ENCODE measurements at regions not wholly inside any gene's neighbourhood (a gene's known extent, or its start where the extent isn't known, plus 50 kb on each side); places are given as distances from the start of the nearest gene placed in this dataset.

GRCh38 chr5:38039826-38040225, 200.0 kb upstream of the GDNF start:
- TF ChIP-seq POLR2AphosphoS5 (IDR thresholded peaks at IDR 0.05) (no peak), CTCF (IDR thresholded peaks at IDR 0.05) (no peak), POLR2A (IDR thresholded peaks at IDR 0.05) (no peak)
- Histone ChIP-seq H3K4me1 (no peaks in the 10 kb centered on the region), H3K4me3 (no peak overlapping the region), H3K9me3 (no peaks in the 10 kb centered on the region), H3K27me3 (no peaks in the 10 kb centered on the region), H3K36me3 (no peaks in the 10 kb centered on the region), H3K27ac (no peak overlapping the region)
- no peak for DNase-seq (ENCODE audit: low spot score in 2 of 2)
- intact Hi-C loops (cut with DNase I; ENCODE audit: low total_unique reads): no loop called here

- no peak for TF ChIP-seq POLR2A (IDR thresholded peaks at IDR 0.05)
- TF ChIP-seq POLR2AphosphoS5 (IDR thresholded peaks at IDR 0.05): no peak
- no peak for TF ChIP-seq CTCF (IDR thresholded peaks at IDR 0.05)
- H3K4me1 ChIP-seq: no peaks in the 10 kb centered on the region
- no peaks in the 10 kb centered on the region for H3K36me3 ChIP-seq
- intact Hi-C loops (cut with DNase I; ENCODE audit: low total_unique reads): no loop called here
- H3K27me3 ChIP-seq: no peaks in the 10 kb centered on the region
- DNase-seq (ENCODE audit: low spot score in 2 of 2): no peak
- no peaks in the 10 kb centered on the region for H3K9me3 ChIP-seq
- H3K4me3 ChIP-seq: no peak overlapping the region
- no peak overlapping the region for H3K27ac ChIP-seq
Measured at GRCh38 chr5:38039091-38039490, 199.2 kb upstream of the GDNF start.

GRCh38 chr5:38036765-38037164, 196.9 kb upstream of the GDNF start:
- Histone ChIP-seq H3K27me3 (no peaks in the 10 kb centered on the region), H3K36me3 (no peaks in the 10 kb centered on the region), H3K27ac (no peak overlapping the region), H3K4me1 (no peaks in the 10 kb centered on the region), H3K9me3 (no peaks in the 10 kb centered on the region), H3K4me3 (no peak overlapping the region)
- TF ChIP-seq POLR2A (IDR thresholded peaks at IDR 0.05): no peak
- TF ChIP-seq POLR2AphosphoS5 (IDR thresholded peaks at IDR 0.05): no peak
- TF ChIP-seq CTCF (IDR thresholded peaks at IDR 0.05): no peak
- DNase-seq (ENCODE audit: low spot score in 2 of 2): no peak
- intact Hi-C loops (cut with DNase I; ENCODE audit: low total_unique reads): no loop called here

- no peak overlapping the region for H3K4me3 ChIP-seq
- H3K4me1 ChIP-seq: no peaks in the 10 kb centered on the region
- no peak for DNase-seq (ENCODE audit: low spot score in 2 of 2)
- no peak overlapping the region for H3K27ac ChIP-seq
- intact Hi-C loops (cut with DNase I; ENCODE audit: low total_unique reads): no loop called here
- H3K27me3 ChIP-seq: no peaks in the 10 kb centered on the region
- no peaks in the 10 kb centered on the region for H3K9me3 ChIP-seq
- H3K36me3 ChIP-seq: no peaks in the 10 kb centered on the region
- no peak for TF ChIP-seq POLR2AphosphoS5 (IDR thresholded peaks at IDR 0.05)
- no peak for TF ChIP-seq CTCF (IDR thresholded peaks at IDR 0.05)
- TF ChIP-seq POLR2A (IDR thresholded peaks at IDR 0.05): no peak
Measured at GRCh38 chr5:38032149-38032548, 192.3 kb upstream of the GDNF start.

- TF ChIP-seq POLR2A (IDR thresholded peaks at IDR 0.05): no peak
- H3K9me3 ChIP-seq: no peaks in the 10 kb centered on the region
- no peaks in the 10 kb centered on the region for H3K27me3 ChIP-seq
- H3K4me1 ChIP-seq: no peaks in the 10 kb centered on the region
- no peaks in the 10 kb centered on the region for H3K36me3 ChIP-seq
- no peak overlapping the region for H3K27ac ChIP-seq
- no peak for DNase-seq (ENCODE audit: low spot score in 2 of 2)
- H3K4me3 ChIP-seq: no peak overlapping the region
- intact Hi-C loops (cut with DNase I; ENCODE audit: low total_unique reads): no loop called here
Measured at GRCh38 chr5:38031304-38031703, 191.5 kb upstream of the GDNF start.

GRCh38 chr5:38029397-38030065, 189.7 kb upstream of the GDNF start:
- TF ChIP-seq POLR2A (IDR thresholded peaks at IDR 0.05) (no peak), CTCF (IDR thresholded peaks at IDR 0.05) (no peak), POLR2AphosphoS5 (IDR thresholded peaks at IDR 0.05) (no peak)
- H3K36me3 ChIP-seq: no peaks in the 10 kb centered on the region
- no peak for DNase-seq (ENCODE audit: low spot score in 2 of 2)
- no peak overlapping the region for H3K4me3 ChIP-seq
- H3K4me1 ChIP-seq: no peaks in the 10 kb centered on the region
- intact Hi-C loops (cut with DNase I; ENCODE audit: low total_unique reads): no loop called here
- no peak overlapping the region for H3K27ac ChIP-seq
- H3K27me3 ChIP-seq: no peaks in the 10 kb centered on the region
- H3K9me3 ChIP-seq: no peaks in the 10 kb centered on the region

All from breast epithelium (tissue), 4 donors.